Cardiac fibroblast (primary cell): ENCODE measurements at regions not wholly inside any gene's neighbourhood (a gene's known extent, or its start where the extent isn't known, plus 50 kb on each side); places are given as distances from the start of the nearest gene placed in this dataset.

Experiments used
- DNase-seq, 2 donors: peaks; one replicate each; pipeline versions ENCODE4 v3.0.0 to v3.0.0-alpha.2; 2010; ENCODE audit warnings: low read depth in 2 of 2
- H3K4me3 ChIP-seq, 2 donors: replicated peaks in 1 of 2; 1 replicate in 1 of 2; 2 replicates in 1 of 2; pipeline ENCODE4 v1.5.1; 2011; ENCODE audit warnings: low read depth in 2 of 2, low read length in 2 of 2, mild to moderate bottlenecking in 2 of 2, moderate library complexity in 1 of 2
- TF ChIP-seq, protein P1 (sequence below): IDR thresholded peaks from one replicate; pipeline ENCODE4 v1.5.1; 2011; ENCODE audit warnings: low read depth, mild to moderate bottlenecking, low read length, inconsistent platforms

DNA sequence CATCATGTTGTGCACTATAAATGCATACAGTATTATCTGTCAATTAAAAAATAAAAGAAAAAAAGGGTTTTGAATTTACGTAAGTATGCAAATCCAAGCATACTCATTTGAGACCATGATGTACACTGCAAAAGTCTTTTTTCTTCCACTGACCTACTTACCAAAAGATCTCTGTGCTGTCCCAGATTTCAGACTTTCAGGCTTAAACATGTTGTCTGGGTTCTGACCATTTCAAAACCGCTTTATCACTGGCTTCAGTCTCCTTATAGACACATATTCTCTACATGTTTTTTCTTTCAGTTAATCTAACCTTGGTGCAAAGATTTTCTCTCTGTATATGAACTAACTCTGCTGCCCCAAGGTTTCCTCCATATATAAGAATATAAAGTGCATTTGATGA is 58.6 kb upstream of the CXCL8 start:
- TF ChIP-seq, protein P1, sequence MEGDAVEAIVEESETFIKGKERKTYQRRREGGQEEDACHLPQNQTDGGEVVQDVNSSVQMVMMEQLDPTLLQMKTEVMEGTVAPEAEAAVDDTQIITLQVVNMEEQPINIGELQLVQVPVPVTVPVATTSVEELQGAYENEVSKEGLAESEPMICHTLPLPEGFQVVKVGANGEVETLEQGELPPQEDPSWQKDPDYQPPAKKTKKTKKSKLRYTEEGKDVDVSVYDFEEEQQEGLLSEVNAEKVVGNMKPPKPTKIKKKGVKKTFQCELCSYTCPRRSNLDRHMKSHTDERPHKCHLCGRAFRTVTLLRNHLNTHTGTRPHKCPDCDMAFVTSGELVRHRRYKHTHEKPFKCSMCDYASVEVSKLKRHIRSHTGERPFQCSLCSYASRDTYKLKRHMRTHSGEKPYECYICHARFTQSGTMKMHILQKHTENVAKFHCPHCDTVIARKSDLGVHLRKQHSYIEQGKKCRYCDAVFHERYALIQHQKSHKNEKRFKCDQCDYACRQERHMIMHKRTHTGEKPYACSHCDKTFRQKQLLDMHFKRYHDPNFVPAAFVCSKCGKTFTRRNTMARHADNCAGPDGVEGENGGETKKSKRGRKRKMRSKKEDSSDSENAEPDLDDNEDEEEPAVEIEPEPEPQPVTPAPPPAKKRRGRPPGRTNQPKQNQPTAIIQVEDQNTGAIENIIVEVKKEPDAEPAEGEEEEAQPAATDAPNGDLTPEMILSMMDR: no peak
- DNase-seq: no peak
- no peak overlapping the region for H3K4me3 ChIP-seq

DNA sequence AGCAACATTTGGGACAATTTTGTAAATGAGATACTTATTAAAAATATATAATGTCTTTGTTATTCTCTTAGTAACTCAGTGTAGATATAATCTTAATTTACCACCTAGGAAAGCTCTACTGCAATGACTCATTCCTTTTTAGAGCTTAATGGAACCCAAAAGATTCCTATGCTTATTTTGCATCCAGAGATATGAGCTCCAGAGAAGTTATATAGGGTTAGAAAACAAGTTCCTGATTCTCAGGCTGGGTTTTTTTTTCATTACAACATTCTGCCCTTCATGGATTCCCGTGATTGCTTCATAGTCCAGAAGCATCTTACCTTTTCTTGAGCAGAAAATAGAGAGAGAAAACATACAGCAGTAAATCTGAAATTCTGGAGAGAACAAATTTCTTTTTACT is 57.9 kb upstream of the CXCL8 start:
- DNase-seq: peak in 1 of 2 donors; percentile 38
- H3K4me3 ChIP-seq: no peak overlapping the region
- TF ChIP-seq, protein P1: no peak

GRCh38 chr4:73683033-73683432 is 57.3 kb upstream of the CXCL8 start:
- TF ChIP-seq, protein P1: no peak
- DNase-seq: peak in 1 of 2 donors; percentile 65
- H3K4me3 ChIP-seq: no peak overlapping the region

GRCh38 chr4:73683456-73683855 is 56.9 kb upstream of the CXCL8 start:
- DNase-seq: no peak
- TF ChIP-seq, protein P1: no peak
- no peak overlapping the region for H3K4me3 ChIP-seq

DNA sequence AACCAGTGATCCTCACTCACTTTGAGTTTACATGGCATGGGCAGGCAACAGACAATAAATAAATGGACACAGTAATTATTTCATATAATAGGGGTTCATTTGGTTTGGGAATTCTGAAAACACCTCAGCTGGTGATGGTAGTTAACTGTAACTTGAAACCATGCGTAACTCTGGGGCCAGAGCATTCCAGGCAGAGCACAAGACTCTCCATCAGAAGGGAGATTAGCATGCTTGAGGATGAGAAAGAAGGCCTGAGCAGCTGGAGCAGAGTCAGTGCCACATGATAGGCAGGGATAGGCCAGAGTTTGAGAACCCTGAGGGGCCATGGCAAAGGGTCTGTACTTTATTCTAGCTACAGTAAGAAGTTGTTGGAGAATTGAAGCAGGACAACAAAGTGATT is 56.3 kb upstream of the CXCL8 start:
- H3K4me3 ChIP-seq: no peak overlapping the region
- peak; percentile 26 to 43 for DNase-seq
- TF ChIP-seq, protein P1: no peak

GRCh38 chr4:73685052-73685451 is 55.3 kb upstream of the CXCL8 start:
- TF ChIP-seq, protein P1: no peak
- DNase-seq: no peak

DNA sequence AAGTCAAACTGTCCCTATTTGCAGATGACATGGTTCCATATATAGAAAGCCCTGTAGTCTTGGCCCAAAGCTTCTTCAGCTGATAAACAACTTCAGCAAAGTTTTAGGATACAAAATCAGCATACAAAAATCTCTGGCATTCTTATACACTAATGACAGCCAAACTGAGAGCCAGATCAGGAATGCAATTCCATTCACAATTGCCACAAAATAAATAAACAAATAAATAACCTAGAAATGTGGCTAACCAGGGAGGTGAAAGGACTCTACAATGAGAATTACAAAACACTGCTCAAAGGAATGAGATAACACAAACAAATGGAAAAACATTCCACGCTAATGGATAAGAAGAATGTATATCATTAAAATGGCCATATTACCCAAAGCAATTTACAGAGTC is 52.9 kb upstream of the CXCL8 start:
- TF ChIP-seq, protein P1: no peak
- no peak for DNase-seq

More at GRCh38 chr4:73685052-73685451, 55.3 kb upstream of the CXCL8 start:
- no peak overlapping the region for H3K4me3 ChIP-seq

More for the DNA sequence above, 52.9 kb upstream of the CXCL8 start:
- H3K4me3 ChIP-seq: no peak overlapping the region
